ENCODE measurements at regions not wholly inside any gene's neighbourhood (a gene's known extent, or its start where the extent isn't known, plus 50 kb on each side); places are given as distances from the start of the nearest gene placed in this dataset.

DNA sequence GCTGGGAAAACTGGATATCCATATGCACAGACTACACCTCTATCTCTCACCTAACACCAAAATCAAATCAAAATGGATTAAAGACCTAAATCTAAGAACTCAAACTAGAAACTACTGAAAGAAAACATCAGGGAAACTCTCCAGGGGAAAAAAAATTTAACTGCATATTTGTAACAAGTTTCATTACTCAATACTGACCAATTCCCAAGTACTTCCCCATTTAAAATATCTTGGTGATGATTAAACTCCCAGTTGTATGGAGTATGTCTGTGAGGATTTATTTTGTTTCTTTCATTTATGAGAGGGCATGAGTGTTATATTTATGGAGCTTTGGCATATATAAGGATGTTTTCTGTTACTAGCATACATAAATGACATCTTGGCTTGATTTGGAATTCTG, 112.3 kb upstream of the IL15 start:
- H3K27me3 ChIP-seq = no peaks in the 10 kb centered on the region
- no peaks in the 10 kb centered on the region for H3K36me3 ChIP-seq
- intact Hi-C loops (cut with DNase I) = no loop called here
- ATAC-seq (no peak), DNase-seq (no peak)
- no peak for TF ChIP-seq CTCF (IDR thresholded peaks at IDR 0.05)
- TF ChIP-seq POLR2A (IDR thresholded peaks at IDR 0.05) = no peak
- H3K4me1 ChIP-seq = no peaks in the 10 kb centered on the region
- H3K27ac ChIP-seq = no peak overlapping the region
- no peak overlapping the region for H3K4me3 ChIP-seq
- peaks cover 0 to 23% (median 5%) of the 10 kb centered on the region in 12 donors for H3K9me3 ChIP-seq

- Histone ChIP-seq H3K4me1 (no peaks in the 10 kb centered on the region), H3K4me3 (no peak overlapping the region), H3K9me3 (peaks cover 0 to 30% (median 7%) of the 10 kb centered on the region in 12 donors), H3K27ac (no peak overlapping the region), H3K36me3 (no peaks in the 10 kb centered on the region), H3K27me3 (no peaks in the 10 kb centered on the region)
- intact Hi-C loops (cut with DNase I) = no loop called here
- no peak for TF ChIP-seq CTCF (IDR thresholded peaks at IDR 0.05)
- no peak for TF ChIP-seq POLR2A (IDR thresholded peaks at IDR 0.05)
- DNase-seq (no peak), ATAC-seq (no peak)
- 69 to 80% (median 77%) methylated on average over 2 of the region's 2 CpGs for WGBS, 4 donors
Observed at GRCh38 chr4:141524841-141525240, 111.5 kb upstream of the IL15 start.

DNA sequence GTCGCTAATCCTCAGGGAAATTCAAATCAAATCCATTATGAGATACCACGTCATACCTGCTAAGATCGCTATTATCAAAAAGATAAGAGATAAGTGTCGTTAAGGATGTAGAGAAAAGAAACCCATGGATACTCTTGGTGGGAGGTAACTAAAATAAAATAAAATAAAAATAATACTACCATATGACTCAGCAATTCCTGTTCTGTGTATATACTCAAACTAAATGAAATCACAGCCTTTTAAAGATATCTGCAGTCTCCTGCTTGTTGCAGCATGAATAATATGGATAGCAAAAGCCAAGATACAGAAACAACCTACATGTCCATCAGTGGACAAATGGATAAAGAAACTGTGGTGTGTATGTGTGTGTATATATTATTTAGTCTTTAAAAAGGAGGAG, 105.8 kb upstream of the IL15 start:
- ATAC-seq = no peak
- Histone ChIP-seq H3K27ac (no peak overlapping the region), H3K9me3 (peaks cover 0 to 48% (median 7%) of the 10 kb centered on the region in 12 donors), H3K4me3 (no peak overlapping the region), H3K36me3 (no peaks in the 10 kb centered on the region), H3K27me3 (no peaks in the 10 kb centered on the region), H3K4me1 (no peaks in the 10 kb centered on the region)
- 79 to 84% (median 81%) methylated on average over 4 of the region's 4 CpGs for WGBS, 4 donors
- intact Hi-C loops (cut with DNase I) = no loop called here
- no peak for DNase-seq
- no peak for TF ChIP-seq CTCF (IDR thresholded peaks at IDR 0.05)
- no peak for TF ChIP-seq POLR2A (IDR thresholded peaks at IDR 0.05)

GRCh38 chr4:141534985-141535384, 101.4 kb upstream of the IL15 start:
- no peaks in the 10 kb centered on the region for H3K36me3 ChIP-seq
- ATAC-seq = no peak
- no peak overlapping the region for H3K4me3 ChIP-seq
- intact Hi-C loops (cut with DNase I) = no loop called here
- DNase-seq = no peak
- H3K27ac ChIP-seq = no peak overlapping the region
- 79 to 92% (median 86%) methylated on average over 2 of the region's 2 CpGs for WGBS, 4 donors
- no peaks in the 10 kb centered on the region for H3K4me1 ChIP-seq
- TF ChIP-seq CTCF (IDR thresholded peaks at IDR 0.05) (no peak), POLR2A (IDR thresholded peaks at IDR 0.05) (no peak)
- H3K27me3 ChIP-seq = no peaks in the 10 kb centered on the region
- peaks cover 0 to 42% (median 12%) of the 10 kb centered on the region in 12 donors for H3K9me3 ChIP-seq
